GM23248 (cell line): ENCODE measurements at regions not wholly inside any gene's neighbourhood (a gene's known extent, or its start where the extent isn't known, plus 50 kb on each side); places are given as distances from the start of the nearest gene placed in this dataset.

Experiments
- EZH2 ChIP-seq: fragments of 200-600 bp; sonication (generic); IDR thresholded peaks from 2 replicates; pipeline ENCODE4 v1.6.1; 2018; ENCODE audit warnings: antibody characterized with exemption, mild to moderate bottlenecking; ENCODE audit not compliant: insufficient read depth, poor library complexity, severe bottlenecking
- EZH2phosphoT487 ChIP-seq: fragments of 200-600 bp; sonication (generic); IDR thresholded peaks from 2 replicates; pipeline ENCODE4 v1.6.1; 2018; ENCODE audit warnings: antibody characterized with exemption, moderate library complexity, mild to moderate bottlenecking, low read depth; ENCODE audit not compliant: insufficient read depth

DNA sequence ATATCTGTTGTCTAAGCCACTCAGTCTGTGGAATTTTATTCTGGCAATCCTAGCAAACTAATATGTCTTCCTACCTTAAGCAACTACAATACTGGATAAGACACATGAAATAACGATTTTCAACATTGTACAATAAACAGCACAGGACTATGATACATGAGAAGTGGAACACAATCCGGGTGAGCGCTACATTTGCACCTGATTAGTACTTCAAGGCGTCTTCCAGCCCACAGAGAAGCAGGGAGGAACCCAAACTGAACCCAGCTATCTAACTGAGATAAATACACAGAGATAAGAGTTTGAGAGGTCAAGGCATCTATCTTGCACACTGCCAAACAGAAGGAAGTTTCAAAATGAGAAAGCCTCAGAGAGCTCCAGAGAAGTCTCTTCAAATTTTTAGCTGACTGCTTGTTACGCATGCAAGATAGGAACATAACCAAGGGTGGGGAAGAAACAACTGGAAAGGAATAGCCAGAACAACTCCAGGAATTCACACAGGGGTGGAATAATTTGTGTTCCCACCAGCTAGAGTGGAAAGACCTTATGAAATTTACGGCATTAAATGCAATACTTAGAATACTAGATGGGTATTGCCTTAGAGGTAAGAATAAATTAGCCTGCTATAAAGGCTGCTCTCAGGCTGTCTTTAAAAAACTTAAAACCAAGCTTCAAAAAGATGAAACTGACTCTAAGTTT is 481.8 kb downstream of the MTRR start:
- no peak for TF ChIP-seq EZH2
- TF ChIP-seq EZH2phosphoT487 = no peak
